IPS DF 4.7 (cell line): ENCODE measurements at regions not wholly inside any gene's neighbourhood (a gene's known extent, or its start where the extent isn't known, plus 50 kb on each side); places are given as distances from the start of the nearest gene placed in this dataset.
A peak's percentile ranks its signal among the peaks of the same experiment; 100 is the strongest.

Experiments
- DNase-seq: peaks from one replicate; pipeline ENCODE4 v3.0.0-alpha.2; 2013; ENCODE audit warnings: low spot score; ENCODE audit errors: extremely low read depth

GRCh38 chr13:44240611-44241145 is 132.9 kb upstream of the SERP2 start:
- DNase-seq = no peak

DNA sequence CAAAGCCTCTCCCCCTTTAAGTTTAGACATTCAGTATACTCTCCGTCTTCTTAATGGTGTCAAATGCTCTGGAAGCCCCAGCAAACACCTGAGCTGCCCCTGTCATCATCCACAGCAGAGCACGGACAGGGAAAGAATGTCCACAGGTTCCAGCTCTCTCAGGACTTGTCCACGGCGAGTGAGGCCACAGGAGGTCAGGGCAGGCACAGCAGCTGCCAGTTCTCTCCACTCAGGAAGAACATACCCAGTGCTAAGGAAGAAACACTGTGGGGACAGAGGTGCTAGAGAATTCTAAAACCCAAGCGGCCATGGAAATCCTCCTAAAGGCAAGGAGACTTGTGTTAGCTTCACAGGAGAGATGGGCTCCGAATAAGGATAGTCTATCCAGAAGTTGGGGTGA is 132.0 kb upstream of the SERP2 start:
- no peak for DNase-seq

- no peak for DNase-seq
Measured at GRCh38 chr13:44242766-44243165, 130.9 kb upstream of the SERP2 start.

DNA sequence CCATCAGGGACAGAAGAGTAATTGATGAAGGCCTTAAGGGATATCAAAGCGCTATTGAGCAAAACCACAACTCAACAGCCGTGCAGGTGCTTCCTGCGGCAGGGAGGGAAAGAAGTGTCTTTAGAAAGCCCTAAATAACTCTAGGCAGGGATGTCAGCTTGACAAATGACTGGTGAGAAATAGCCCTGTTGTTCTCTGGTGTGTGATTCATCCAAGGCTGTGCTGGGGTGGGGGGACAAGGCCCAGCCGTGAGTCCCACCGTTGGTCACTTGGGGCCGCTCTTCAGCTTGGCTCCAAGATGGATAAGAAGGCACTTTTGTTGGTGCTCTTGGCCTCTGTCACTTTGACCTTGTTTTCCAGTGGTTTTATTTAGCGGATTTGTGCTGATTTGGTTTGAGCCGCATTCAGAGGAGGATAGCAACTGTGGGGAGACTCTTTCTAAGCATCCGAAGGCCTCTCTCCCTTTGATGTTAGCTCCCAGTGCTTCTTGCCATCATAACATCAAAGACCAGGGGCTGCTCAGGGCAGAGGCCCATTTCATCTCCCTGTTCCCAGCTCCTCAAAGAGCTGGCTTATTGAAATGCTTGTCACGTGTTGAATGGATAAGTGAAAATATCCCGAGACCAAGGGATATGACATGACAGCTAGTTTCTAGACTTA is 130.3 kb upstream of the SERP2 start:
- peak; percentile 19 for DNase-seq

DNA sequence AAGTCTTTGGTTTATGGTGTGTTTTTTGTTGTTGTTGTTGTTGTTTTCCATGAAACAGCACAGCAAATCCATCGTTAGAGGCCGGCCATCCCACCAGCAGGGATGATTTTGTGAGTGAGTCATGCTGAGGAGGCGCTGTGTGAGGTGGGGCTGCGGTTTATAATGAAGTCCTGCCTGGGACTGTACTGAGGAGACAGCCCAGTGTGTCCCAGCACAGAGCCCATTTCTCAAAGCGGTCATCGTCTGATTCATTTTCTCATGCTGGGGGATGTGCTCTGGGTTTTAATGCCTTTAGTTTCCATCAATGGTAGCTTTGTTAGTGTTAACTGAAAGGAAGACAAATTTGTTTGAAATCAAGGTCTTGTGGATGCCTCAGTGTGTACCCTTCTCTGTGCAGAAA is 129.3 kb upstream of the SERP2 start:
- DNase-seq = no peak

GRCh38 chr13:44249431-44249836 is 124.2 kb upstream of the SERP2 start:
- DNase-seq = no peak

GRCh38 chr13:44252938-44253337 is 120.7 kb upstream of the SERP2 start:
- DNase-seq = no peak

GRCh38 chr13:44255771-44256364 is 117.8 kb upstream of the SERP2 start:
- no peak for DNase-seq

GRCh38 chr13:44257796-44258195 is 115.8 kb upstream of the SERP2 start:
- DNase-seq = no peak

DNA sequence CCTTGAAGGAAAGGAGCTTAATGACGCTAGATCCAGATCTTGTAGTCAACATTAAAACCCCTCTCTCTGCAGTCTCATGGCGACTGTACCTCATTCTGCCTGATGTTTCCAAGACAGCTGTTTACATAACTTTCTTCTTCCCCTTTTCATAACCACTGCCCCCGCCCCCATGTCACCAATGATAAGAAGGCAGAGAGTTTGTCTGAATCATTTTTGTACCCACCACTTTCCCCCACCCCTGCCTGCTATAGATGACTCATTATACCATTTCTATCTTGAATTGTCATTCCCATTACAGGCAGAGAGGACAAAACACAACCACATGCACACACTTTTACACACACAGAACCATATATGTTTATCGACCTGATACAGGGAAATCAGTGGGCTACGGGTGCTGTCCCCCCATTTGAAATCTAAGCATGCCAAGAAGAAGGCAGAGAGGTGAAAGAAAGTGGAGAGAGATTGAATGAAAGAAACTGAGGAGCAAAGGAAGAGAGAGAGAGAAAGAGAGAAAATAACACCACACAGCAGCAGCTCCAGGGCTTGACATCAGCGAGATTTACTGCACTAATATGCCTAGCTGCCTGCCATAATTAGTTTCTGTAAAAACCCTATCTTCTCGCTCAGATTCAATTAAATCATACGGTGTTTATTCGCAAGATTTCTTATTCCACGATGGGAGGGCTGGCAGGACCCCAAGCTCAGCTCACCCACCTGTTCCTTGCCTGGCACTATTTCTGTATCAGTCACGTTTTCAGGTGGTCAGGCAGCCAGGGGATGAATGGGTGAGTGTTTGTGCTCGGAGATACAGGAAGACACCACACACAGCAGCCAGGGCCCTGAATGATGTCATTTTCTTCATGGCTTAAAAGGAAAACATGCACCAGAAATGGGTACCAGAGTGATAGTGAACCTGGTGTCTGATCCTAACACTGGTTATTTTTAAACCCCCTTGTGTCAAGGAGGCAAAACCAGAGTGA is 114.3 kb upstream of the SERP2 start:
- DNase-seq = no peak

DNA sequence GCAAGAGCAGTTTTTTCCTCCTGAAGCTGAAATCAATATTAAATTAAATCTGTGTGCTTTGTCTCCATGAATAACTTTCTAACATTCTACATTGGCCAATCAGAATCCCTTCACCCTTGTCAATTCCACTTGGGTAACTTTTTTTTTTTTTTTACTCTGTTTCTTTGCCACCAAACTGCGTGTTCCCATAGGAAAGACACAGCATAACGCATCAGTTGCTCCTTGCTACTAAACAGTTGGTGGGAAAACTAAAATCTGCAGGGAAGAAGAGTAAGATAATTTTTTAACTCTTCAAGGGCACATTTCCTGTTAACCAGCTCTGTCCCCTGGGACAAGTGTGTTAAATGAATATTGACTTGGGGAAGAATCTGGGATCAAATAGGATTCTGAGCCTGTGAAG is 113.3 kb upstream of the SERP2 start:
- no peak for DNase-seq

DNA sequence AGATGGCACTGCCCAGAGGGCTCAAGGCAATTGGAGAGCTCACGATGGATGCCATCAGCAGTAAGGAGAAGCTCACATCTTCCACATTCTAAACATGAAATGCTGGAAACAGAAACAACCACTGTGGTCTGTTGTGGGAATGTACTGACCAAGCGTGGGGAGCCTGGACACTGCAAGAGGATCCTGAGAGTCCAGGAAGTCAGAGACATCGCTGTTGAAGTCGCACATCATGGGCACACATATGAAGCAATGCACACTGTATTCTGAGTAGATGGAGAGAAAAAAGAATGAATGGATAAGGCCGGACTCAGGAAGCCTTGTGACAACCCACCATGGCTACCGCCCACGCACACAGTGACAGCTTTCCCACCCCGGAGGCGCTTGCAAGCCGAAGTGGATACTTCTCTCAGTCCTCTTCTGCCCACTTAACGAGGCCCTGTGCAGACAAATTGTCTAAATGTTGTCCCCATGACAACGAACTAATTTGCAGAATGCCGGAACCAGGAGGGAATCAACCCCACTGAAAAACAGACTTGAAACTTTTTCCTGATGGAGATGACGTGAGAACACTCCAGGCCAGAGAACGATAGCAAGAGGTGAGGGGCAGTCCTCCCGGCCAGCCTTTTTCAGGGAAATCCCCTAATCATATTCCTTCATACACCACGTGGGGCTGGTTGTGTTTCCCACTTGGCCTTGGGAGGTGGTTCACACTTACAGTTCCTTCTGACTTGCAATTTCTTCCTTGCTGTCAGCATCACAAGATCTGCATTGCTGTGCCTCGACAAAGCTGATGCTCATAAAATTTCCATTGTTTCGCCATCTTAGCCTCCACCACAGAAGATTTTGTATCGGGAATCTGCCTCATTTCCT is 109.6 kb upstream of the SERP2 start:
- no peak for DNase-seq

DNA sequence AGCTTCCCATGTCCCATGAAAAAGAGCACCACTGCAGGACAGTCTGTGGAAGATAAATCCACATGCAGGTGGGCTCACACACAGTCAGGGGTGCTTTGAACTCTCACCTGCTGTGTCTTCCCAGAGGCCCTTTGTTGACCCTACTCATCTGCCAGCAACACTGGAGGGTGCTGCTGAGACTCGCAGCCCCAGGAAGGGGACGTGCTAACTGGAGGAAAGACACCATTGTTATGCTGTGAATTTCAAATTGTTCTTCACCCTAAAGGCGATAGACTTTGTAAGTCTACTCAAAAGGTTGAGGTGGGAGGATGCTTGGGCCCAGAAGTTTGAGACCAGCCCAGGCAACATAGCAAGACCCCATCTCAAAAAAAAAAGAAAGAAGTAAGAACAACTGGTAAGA is 107.3 kb upstream of the SERP2 start:
- DNase-seq = no peak

GRCh38 chr13:44266772-44267171 is 106.9 kb upstream of the SERP2 start:
- no peak for DNase-seq

GRCh38 chr13:44267203-44267602 is 106.4 kb upstream of the SERP2 start:
- DNase-seq = no peak

DNA sequence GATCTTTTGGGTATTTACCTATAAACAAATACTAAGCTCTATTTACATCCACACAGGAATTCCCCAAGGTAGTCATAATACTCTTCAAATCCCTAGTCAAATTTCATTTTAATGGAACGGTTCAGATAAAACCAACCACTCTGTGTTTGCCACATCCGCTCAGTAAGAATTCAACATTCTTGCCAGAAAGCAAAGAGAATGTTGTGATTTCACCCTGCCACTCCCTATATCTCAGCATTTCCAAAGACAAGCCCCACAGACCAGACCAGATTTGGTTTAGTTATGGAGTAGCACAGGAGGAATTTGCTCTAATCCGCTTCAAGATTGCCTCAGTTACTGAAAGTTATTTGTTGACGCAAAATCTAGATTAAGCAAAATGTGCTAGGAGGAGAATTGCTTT is 105.6 kb upstream of the SERP2 start:
- DNase-seq = no peak

- DNase-seq = no peak
Measured at GRCh38 chr13:44268980-44269379, 104.6 kb upstream of the SERP2 start.

- DNase-seq = no peak
Measured at GRCh38 chr13:44270150-44270549, 103.5 kb upstream of the SERP2 start.

DNA sequence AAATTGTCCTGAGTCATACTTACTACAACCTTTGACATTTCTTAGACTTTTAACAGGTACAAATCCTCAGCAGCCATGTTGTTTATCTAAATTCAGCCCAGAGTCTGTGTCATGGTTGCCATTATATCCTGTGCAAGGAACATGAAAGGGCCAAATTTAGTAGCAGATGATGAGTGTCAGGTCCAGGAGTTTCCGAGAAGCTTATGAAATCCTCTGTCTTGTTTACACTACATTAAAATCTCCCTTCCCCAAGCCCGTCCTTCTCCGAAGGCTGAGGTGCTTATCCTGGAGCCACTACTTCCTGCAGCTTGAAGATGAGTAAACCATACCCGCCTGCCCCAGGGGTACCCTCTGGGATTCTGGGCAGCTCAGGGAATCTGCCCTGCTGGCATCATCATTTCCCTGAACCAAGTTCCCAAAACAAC is 102.6 kb upstream of the SERP2 start:
- no peak for DNase-seq

GRCh38 chr13:44271473-44271872 is 102.2 kb upstream of the SERP2 start:
- DNase-seq = no peak

- no peak for DNase-seq
Measured at GRCh38 chr13:44271915-44272341, 101.7 kb upstream of the SERP2 start.
